ENCODE measurements at regions not wholly inside any gene's neighbourhood (a gene's known extent, or its start where the extent isn't known, plus 50 kb on each side); places are given as distances from the start of the nearest gene placed in this dataset.

GRCh38 chr16:59859676-59860402 is 1125.7 kb upstream of the GOT2 start (continued):
- no peak for TF ChIP-seq ETS1 (IDR thresholded peaks at IDR 0.05)
- TF ChIP-seq JUNB (IDR thresholded peaks at IDR 0.05; ENCODE audit: unreplicated experiment), result no peak
- no peak for TF ChIP-seq ZNF462 (CRISPR knock-in tag; IDR thresholded peaks at IDR 0.05)

- Histone ChIP-seq H4K20me1 (replicated peaks; ENCODE audit: insufficient read depth) (no peaks in the 10 kb centered on the region), H2AFZ (no peak overlapping the region), H3K79me2 (replicated peaks; ENCODE audit: insufficient read depth) (no peaks in the 10 kb centered on the region)
- no peak for TF ChIP-seq EZH2phosphoT487 (IDR thresholded peaks at IDR 0.05; ENCODE audit: unreplicated experiment)
- no peak for TF ChIP-seq POLR2AphosphoS5 (IDR thresholded peaks at IDR 0.05; ENCODE audit: low read depth)
- TF ChIP-seq ZNF331 (CRISPR knock-in tag; IDR thresholded peaks at IDR 0.05; ENCODE audit: low read depth), result no peak
- no peak for TF ChIP-seq ZNF462 (CRISPR knock-in tag; IDR thresholded peaks at IDR 0.05)
Measured at GRCh38 chr16:59854846-59855439, 1120.8 kb upstream of the GOT2 start.

More at GRCh38 chr16:59854846-59855439, 1120.8 kb upstream of the GOT2 start:
- H3K4me1 ChIP-seq (ENCODE audit: insufficient read depth), result no peaks in the 10 kb centered on the region
- H3K9me2 ChIP-seq (ENCODE audit: insufficient read depth), result no peaks in the 10 kb centered on the region
- no peak overlapping the region for H3K4me2 ChIP-seq
- H3K27ac ChIP-seq (ENCODE audit: low read depth), result no peak overlapping the region
- no peaks in the 10 kb centered on the region for H3F3A ChIP-seq (replicated peaks; ENCODE audit: low read depth)
- Mint-ChIP-seq H3K27me3 (ENCODE audit: insufficient read depth, low read depth, poor library complexity) (peaks cover 2% of the 10 kb centered on the region), H3K4me1 (0 out of 3 replicates have a peak, but pooled peaks cover 3% of the 10 kb centered on the region), H3K36me3 (ENCODE audit: low read depth) (no peaks in the 10 kb centered on the region), H3K4me3 (no peak overlapping the region), H3K9me3 (no peaks in the 10 kb centered on the region), H3K27ac (no peak overlapping the region)
- no peak overlapping the region for H3K4me3 ChIP-seq
- H3K36me3 ChIP-seq (ENCODE audit: insufficient read depth), result no peaks in the 10 kb centered on the region
- ATAC-seq (no peak), DNase-seq (ENCODE audit: low spot score) (no peak)
- H3K27me3 ChIP-seq (ENCODE audit: insufficient read depth), result no peaks in the 10 kb centered on the region
